ENCODE measurements at regions not wholly inside any gene's neighbourhood (a gene's known extent, or its start where the extent isn't known, plus 50 kb on each side); places are given as distances from the start of the nearest gene placed in this dataset.

DNA sequence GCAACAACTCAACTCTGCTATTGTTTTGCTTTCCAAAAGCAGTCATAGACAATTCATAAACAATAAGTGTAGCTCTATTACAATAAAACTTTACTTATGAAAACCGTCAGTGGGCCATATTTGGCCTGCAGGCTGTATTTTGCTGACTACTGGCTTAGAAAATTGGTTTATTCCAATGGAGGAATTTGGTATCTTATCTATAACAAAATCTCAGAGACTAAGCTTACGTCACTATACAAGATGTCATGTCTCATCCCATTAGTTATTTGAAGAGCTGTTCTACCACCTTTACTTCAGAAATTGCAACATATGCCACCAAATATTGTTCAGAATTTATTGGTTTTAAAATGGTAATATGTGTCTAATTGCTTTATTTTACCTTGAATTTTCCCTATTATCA lies 436.9 kb downstream of the HTR1B start:
- no peak overlapping the region for H3K27ac Mint-ChIP-seq (ENCODE audit: unreplicated experiment)
- TF ChIP-seq, protein P1, sequence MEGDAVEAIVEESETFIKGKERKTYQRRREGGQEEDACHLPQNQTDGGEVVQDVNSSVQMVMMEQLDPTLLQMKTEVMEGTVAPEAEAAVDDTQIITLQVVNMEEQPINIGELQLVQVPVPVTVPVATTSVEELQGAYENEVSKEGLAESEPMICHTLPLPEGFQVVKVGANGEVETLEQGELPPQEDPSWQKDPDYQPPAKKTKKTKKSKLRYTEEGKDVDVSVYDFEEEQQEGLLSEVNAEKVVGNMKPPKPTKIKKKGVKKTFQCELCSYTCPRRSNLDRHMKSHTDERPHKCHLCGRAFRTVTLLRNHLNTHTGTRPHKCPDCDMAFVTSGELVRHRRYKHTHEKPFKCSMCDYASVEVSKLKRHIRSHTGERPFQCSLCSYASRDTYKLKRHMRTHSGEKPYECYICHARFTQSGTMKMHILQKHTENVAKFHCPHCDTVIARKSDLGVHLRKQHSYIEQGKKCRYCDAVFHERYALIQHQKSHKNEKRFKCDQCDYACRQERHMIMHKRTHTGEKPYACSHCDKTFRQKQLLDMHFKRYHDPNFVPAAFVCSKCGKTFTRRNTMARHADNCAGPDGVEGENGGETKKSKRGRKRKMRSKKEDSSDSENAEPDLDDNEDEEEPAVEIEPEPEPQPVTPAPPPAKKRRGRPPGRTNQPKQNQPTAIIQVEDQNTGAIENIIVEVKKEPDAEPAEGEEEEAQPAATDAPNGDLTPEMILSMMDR (conservative IDR thresholded peaks at IDR 0.05) = no peak
- no peaks in the 10 kb centered on the region for H3K36me3 Mint-ChIP-seq (ENCODE audit: low read depth)
- H3K4me1 Mint-ChIP-seq = no peaks in the 10 kb centered on the region
- no peaks in the 10 kb centered on the region for H3K9me3 Mint-ChIP-seq
- H3K4me3 Mint-ChIP-seq = no peak overlapping the region
- no peak for DNase-seq (ENCODE audit: low read depth, low spot score)
- H3K27me3 Mint-ChIP-seq (ENCODE audit: low read depth) = no peaks in the 10 kb centered on the region

DNA sequence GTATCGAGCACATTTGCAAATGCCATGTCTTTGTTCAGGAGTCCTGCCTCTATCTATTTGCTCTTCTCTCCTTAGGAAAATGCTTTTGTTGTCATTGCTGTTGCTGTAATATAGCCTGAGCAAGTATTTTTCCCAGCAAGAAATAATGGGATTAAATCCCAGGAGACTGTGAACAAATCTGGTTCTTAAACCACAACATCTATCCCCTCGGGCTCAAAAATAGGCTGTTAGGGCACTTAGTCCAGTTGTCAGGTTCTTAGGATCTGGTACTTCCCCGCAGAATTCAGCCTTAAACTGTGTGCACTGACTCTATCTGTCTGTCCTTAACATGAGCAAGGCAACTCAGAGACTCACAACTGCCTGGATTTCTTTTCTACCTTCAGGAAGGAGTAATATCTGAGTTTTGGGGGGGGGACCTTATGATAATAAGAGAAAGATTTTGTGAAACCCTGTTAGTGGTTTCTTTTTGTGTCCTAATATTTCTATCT lies 437.5 kb downstream of the HTR1B start:
- Mint-ChIP-seq H3K9me3 (no peaks in the 10 kb centered on the region), H3K36me3 (ENCODE audit: low read depth) (no peaks in the 10 kb centered on the region), H3K4me1 (no peaks in the 10 kb centered on the region), H3K4me3 (no peak overlapping the region), H3K27me3 (ENCODE audit: low read depth) (no peaks in the 10 kb centered on the region), H3K27ac (ENCODE audit: unreplicated experiment) (no peak overlapping the region)
- no peak for DNase-seq (ENCODE audit: low read depth, low spot score)
- TF ChIP-seq, protein P1 (conservative IDR thresholded peaks at IDR 0.05) = no peak

DNA sequence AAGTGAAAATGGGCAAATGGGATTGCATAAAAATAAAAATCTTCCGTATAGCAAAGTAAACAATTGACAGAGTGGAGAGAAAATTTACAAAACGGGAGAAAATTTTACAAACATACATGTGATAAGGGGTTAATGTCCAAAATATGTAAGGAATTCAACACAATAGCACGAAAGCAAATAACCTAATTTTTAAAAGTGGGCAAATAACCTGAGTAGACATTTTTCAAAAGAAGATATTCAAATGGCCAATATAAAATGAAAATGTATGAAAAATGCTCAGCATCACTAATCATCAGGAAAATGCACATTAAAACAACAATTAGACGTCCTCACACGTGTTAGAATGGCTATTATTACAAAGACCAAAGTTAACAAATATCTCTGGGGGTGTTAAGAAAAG lies 441.5 kb downstream of the HTR1B start:
- no peaks in the 10 kb centered on the region for H3K36me3 Mint-ChIP-seq (ENCODE audit: low read depth)
- H3K4me3 Mint-ChIP-seq = no peak overlapping the region
- H3K9me3 Mint-ChIP-seq = no peaks in the 10 kb centered on the region
- TF ChIP-seq, protein P1 (conservative IDR thresholded peaks at IDR 0.05) = no peak
- H3K4me1 Mint-ChIP-seq = no peaks in the 10 kb centered on the region
- DNase-seq (ENCODE audit: low read depth, low spot score) = no peak
- no peak overlapping the region for H3K27ac Mint-ChIP-seq (ENCODE audit: unreplicated experiment)
- H3K27me3 Mint-ChIP-seq (ENCODE audit: low read depth) = no peaks in the 10 kb centered on the region

DNA sequence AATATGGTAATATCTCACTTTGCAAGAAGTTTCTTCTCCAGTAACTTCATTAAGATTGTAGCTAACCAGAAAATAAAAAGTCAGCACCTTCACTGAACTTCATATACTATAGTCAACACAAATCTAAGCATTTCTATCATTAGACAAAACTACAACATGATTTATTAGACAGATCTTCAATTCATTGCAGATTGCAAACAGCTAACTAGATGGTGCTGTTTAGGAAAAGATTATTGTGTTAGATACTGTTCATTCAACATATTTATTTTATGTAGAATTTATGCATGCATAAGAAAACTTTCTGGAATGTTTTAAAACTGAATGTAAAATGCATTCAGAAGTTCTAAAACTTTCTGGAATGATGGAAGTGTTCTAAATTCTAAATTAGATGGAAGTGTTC lies 442.1 kb downstream of the HTR1B start:
- TF ChIP-seq, protein P1 (conservative IDR thresholded peaks at IDR 0.05) = no peak
- no peaks in the 10 kb centered on the region for H3K36me3 Mint-ChIP-seq (ENCODE audit: low read depth)
- H3K4me3 Mint-ChIP-seq = no peak overlapping the region
- no peaks in the 10 kb centered on the region for H3K27me3 Mint-ChIP-seq (ENCODE audit: low read depth)
- no peak overlapping the region for H3K27ac Mint-ChIP-seq (ENCODE audit: unreplicated experiment)
- DNase-seq (ENCODE audit: low read depth, low spot score) = no peak
- no peaks in the 10 kb centered on the region for H3K4me1 Mint-ChIP-seq
- no peaks in the 10 kb centered on the region for H3K9me3 Mint-ChIP-seq

DNA sequence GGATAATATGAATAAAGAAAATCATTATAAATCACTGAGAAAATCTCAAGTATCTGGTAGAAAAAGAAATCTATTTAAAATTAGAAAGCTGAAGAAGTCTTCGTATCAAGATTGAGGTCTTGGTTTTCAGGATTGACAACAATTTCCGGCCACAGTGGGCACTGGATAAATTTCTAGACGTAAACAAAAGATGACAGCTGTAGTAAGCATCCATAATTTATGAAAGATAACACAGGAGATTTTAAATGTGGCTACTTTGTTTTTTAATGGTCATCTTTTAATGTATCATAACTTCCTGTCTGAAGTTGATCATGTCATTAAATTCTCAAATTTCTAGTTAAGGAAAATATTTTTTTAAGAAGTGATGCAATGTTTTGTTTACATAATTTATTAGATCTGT lies 444.2 kb downstream of the HTR1B start:
- Mint-ChIP-seq H3K9me3 (no peaks in the 10 kb centered on the region), H3K4me3 (no peak overlapping the region), H3K36me3 (ENCODE audit: low read depth) (no peaks in the 10 kb centered on the region), H3K4me1 (no peaks in the 10 kb centered on the region), H3K27ac (ENCODE audit: unreplicated experiment) (no peak overlapping the region), H3K27me3 (ENCODE audit: low read depth) (no peaks in the 10 kb centered on the region)
- TF ChIP-seq, protein P1 (conservative IDR thresholded peaks at IDR 0.05) = no peak
- no peak for DNase-seq (ENCODE audit: low read depth, low spot score)

DNA sequence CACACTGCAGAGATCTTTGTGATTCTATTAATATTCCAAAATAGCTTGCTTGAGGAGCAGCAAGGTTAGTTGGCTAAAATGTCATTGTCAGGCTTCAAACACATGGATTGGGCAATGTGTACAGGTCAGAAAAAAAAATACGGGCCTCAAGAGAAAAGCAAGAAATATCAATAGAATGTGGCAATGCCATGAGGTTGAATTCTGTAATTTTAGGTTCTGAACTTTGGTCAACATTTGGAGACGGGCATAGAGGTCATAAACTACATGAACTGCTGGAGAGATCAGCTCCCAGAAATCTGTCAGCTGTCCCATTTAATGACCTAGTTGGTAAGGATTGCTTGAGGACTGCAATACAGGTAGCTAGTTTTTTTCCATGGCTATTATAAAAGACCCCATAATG lies 445.8 kb downstream of the HTR1B start:
- Mint-ChIP-seq H3K9me3 (peaks cover 3% of the 10 kb centered on the region), H3K36me3 (ENCODE audit: low read depth) (no peaks in the 10 kb centered on the region), H3K27ac (ENCODE audit: unreplicated experiment) (no peak overlapping the region), H3K4me3 (no peak overlapping the region), H3K4me1 (no peaks in the 10 kb centered on the region), H3K27me3 (ENCODE audit: low read depth) (no peaks in the 10 kb centered on the region)
- no peak for DNase-seq (ENCODE audit: low read depth, low spot score)
- TF ChIP-seq, protein P1 (conservative IDR thresholded peaks at IDR 0.05) = no peak

Data from neural crest cell (in vitro differentiated cells).